GM19238 (cell line): ENCODE measurements at regions not wholly inside any gene's neighbourhood (a gene's known extent, or its start where the extent isn't known, plus 50 kb on each side); places are given as distances from the start of the nearest gene placed in this dataset.

Experiments used
- DNase-seq: peaks from one replicate; pipeline ENCODE4 v3.0.0; 2011; ENCODE audit warnings: low spot score; ENCODE audit not compliant: insufficient read length

GRCh38 chr2:8408560-8409460, 273.0 kb upstream of the ID2 start:
- DNase-seq = peak; percentile 33

GRCh38 chr2:8409461-8410260, 272.2 kb upstream of the ID2 start:
- DNase-seq = no peak

DNA sequence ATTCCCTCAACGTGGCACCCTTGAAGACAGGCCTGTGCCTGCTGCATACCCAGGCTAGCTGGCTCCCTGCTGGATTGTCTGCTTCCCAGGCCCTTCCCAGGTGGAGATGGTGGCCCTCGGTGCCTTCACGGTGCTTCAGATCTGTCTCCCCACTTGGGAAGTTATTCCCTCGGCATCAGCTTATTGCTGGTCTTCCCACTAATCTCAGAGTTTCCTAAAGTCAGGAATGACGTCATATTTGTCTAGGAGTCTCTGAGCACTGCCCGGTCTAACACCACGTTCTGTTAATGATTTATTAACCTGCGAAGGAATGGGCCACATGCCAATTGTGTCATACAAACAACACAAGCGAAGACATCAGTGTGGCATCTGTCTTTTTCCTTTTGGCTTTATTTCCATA, 269.8 kb upstream of the ID2 start:
- DNase-seq = no peak

DNA sequence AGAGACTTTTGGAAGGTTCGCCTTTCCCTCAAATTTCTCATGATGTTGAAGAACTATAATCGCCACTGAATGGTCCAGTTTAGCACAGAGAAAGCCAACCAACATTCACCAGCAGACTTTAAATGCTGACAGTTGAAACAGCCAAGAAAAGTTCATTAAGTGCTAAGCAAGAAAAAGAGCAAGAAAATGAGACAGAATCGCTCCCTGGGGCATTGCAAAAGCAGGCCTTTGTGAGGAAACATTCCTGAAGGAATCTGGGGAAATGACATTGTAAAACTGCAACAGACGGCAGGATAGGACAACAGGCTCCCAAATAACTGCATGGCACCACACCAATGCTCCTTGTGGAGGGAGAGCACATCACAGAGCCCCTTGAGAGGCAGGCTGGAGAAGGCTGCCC, 269.3 kb upstream of the ID2 start:
- DNase-seq = no peak

DNA sequence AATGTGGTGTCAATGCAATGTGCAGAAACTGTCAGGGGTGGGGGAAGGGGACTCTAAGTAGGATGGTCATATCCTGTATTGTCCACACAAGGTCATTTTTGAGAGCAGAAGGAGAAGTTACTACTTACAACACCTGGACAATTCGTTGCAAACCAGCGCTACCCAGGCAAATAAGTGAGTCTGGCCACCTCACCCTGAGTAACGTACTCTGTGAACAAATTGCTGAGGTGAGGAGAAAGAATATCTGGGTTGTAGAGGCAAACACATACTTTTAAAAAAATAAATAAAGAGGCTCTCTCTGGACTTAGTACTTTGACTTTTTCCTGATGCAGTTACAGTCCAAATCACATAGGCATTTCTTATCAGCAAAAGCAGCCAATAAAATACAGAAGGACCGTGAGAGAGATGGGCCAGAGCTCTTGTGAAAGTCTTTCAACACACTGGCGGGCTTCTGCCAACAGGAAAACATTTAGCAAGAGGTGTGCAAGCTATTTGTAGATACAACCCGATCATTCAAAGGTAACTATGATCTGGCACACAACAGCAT, 268.2 kb upstream of the ID2 start:
- DNase-seq = no peak

DNA sequence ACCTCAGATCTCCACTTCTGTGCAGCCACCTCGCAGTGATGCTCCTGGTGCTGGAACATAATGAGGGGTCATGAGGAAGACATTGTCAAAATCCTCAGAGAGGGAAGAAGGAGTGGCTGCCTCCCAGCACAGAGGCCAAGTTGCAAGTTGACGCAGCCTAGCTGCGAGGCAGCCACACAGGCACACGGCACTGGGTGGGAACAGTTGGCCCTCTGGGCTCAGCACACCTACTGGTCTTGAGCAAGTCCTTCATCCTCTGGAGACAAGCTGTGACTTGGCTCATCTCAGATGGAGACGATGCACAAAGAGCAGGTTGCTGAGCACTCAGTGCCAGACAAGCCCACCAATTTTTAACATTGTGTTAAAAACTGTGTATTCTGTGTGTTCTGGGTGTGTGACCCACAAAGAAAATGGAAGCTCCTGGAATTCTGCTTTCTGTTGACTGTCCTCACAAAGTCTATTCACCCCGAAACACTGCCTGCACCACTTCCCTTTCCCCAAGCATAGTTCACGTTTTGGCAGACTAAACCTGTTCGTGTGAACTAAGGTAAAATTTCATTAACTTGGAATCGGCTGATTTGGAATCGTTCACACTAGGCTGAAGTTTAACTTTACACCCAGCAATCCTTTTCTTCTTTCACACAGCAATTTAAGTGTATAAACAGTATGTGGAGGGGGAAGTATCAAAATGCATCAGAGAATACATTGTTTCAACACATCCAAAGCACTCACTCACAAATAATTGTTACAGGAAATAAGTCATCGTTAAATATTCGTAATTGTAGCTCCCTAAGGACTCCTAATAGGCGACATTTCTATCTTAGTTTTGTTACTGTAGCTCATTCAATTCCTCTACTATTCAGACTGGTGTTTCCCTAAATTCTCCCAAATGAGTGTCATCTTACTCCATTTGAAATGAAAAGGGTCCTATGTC, 266.6 kb upstream of the ID2 start:
- DNase-seq = no peak

DNA sequence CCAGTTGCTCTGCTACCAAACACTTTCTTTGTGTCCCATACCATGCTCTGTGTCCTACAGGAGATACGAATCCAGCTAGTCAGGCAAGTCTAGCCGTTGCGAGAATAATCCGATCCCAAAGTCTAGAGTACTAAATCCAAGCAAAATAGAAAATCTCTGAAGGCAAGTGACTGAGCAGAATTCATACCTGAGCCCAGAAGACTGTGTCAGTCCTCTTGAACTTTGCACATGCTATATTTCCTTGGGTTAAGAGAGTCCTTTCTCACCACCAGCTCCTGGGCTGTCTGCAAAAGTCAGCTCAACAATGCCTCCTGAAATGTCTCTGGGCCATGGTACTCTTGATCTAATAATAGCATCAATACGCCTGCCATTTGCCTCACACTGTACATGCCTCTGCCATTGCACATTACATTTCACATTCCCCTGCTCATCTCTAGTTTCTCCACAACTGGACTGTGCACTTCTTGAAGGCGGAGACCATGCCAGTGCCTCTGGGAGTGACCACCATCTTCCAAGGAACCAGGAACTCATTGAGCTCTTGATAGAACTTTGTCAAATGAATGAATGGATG, 265.8 kb upstream of the ID2 start:
- no peak for DNase-seq

DNA sequence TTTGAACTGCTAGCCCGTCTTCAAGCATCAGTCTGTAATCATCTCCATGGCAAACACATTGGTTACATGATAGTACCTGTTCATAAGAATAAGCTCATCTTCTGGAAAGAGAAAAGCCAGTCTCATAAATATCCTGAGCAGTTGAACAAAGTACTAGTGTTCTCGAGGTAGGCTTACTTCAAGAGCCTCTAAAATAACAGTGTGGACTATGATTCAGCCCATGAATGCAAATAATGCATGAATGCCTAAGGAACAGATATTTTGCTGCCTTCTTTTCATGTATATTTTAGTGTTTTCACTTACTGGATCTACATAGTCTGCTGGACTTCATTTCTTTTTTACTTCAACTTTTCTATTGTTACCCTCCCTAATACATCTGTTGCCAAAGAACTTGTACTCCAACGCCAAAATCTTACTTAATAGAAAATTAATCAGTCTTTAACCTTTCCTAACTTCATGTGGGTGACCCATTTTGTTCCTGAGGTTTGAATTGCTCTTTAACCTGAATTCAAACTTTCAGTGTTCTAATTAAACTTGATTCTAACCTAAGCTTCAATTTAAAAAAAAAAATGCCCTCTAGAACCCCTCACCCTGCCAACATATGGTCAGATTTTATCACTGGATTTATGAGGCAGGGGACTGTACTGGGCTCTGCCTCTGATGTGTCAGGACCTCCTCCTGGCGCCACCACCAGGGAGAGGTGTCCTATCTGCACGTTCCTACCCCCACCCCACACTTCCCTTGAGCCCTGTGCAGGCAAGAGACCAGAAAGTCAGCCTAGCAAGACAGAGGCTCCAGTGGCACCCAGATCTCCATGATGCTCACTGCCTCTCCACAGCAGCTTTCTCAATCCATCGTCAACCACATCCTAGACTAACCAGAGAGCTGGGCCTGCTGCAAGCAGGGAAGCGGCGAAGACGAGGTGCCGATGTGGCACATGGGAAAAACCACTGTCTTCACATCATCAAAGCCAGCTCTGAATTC, 264.7 kb upstream of the ID2 start:
- no peak for DNase-seq

DNA sequence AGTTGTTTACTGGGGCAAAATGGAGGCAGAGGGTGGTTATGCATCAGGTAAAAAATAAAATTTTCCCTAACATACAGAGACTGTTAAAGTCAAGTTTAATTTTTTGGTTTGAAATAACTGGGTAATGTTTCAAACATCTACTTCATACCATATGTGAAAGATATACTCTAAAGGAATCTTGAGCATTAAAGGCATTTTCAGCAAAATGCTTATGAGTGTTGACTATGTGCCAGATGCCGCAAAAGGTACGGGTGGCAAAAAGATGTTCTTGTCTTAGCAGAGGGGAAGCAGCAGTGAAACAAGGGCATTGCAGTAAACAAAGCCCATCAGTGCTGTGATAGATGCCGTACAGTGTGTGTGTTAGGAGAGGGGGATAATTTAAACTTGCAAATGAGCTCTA, 263.1 kb upstream of the ID2 start:
- DNase-seq = no peak

- peak; percentile 20 for DNase-seq
Observed at GRCh38 chr2:8421658-8422449, 260.0 kb upstream of the ID2 start.

GRCh38 chr2:8422450-8422800, 259.4 kb upstream of the ID2 start:
- no peak for DNase-seq

GRCh38 chr2:8424997-8425900, 256.6 kb upstream of the ID2 start:
- no peak for DNase-seq

GRCh38 chr2:8426550-8426949, 255.3 kb upstream of the ID2 start:
- DNase-seq = no peak

GRCh38 chr2:8427211-8427610, 254.6 kb upstream of the ID2 start:
- DNase-seq = no peak

DNA sequence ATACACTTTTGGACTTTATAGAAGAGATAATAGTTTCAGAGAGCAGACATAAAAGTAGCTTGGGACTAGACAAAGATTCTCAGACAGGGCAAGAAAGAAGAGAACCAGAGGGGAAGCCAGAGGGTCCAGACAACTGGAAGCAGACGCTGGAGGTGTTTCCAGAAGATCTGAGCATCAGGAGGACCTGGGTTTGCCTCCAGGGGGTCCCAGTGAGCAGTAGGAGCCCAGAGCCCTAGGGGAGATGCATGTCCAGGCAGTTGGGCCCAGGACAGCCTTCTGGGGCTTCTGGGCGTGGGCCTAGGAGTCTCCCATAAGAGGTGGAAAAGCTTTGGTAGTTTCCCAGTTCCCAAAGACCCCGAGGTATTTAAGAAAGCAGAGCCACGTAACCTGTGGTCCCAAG, 251.2 kb upstream of the ID2 start:
- DNase-seq = no peak

GRCh38 chr2:8431446-8432125, 250.3 kb upstream of the ID2 start:
- no peak for DNase-seq

DNA sequence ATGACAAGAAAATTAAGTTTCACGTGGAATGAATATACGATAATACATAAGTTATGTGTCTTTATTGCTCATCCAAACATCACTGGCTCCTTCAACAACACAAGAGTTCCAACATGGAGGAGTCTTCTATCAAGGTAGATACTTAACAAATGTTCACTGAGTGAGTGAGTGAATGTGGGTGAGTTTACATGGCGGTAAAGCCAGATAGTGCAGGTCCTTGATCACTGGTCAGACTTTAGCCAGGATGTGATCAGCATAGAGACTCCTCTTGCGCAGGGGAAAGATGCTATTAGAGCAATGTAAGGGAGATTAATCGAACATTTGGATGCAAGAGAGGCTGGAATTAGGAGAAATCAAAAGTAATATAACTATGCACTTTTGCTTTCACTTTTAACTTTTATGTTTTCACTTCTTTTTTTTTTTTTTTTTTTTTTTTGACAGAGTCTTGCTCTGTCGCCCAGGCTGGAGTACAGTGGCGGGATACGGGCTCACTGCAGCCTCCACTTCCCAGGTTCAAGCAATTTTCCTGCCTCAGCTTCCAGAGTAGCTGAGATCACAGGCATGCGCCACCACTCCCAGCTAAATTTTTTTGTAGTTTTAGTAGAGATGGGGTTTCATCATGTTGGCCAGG, 249.0 kb upstream of the ID2 start:
- DNase-seq = no peak
